ENCODE measurements at regions not wholly inside any gene's neighbourhood (a gene's known extent, or its start where the extent isn't known, plus 50 kb on each side); places are given as distances from the start of the nearest gene placed in this dataset.

- TF ChIP-seq PKNOX1 (IDR thresholded peaks at IDR 0.05), result peak; percentile 57
- TF ChIP-seq ELF4 (IDR thresholded peaks at IDR 0.05), result no peak
- TF ChIP-seq SP1 (IDR thresholded peaks at IDR 0.05), result no peak
- TF ChIP-seq CTBP1 (IDR thresholded peaks at IDR 0.05; ENCODE audit: borderline replicate concordance), result no peak
- no peak for TF ChIP-seq HDGF (IDR thresholded peaks at IDR 0.05; ENCODE audit: borderline replicate concordance)
- no peak for TF ChIP-seq BHLHE40 (IDR thresholded peaks at IDR 0.05; ENCODE audit: borderline replicate concordance)
- no peak for TF ChIP-seq ZNF384 (IDR thresholded peaks at IDR 0.05)
- no peak for TF ChIP-seq NFRKB (IDR thresholded peaks at IDR 0.05)
- no peak for TF ChIP-seq ARNT (IDR thresholded peaks at IDR 0.05)
Measured at GRCh38 chr4:67091673-67092072, 453.6 kb downstream of the CENPC start.
